ENCODE measurements at regions not wholly inside any gene's neighbourhood (a gene's known extent, or its start where the extent isn't known, plus 50 kb on each side); places are given as distances from the start of the nearest gene placed in this dataset.
A peak's percentile ranks its signal among the peaks of the same experiment; 100 is the strongest.

GRCh38 chr5:68134669-68135313, 80.8 kb upstream of the PIK3R1 start:
- Histone ChIP-seq H3K27ac (peak overlapping the region in 1 of 4 donors; percentile 37), H3K4me1 (peaks cover 0 to 11% (median 2%) of the 10 kb centered on the region in 4 donors), H3K36me3 (no peaks in the 10 kb centered on the region), H3K9me3 (no peaks in the 10 kb centered on the region), H3K27me3 (no peaks in the 10 kb centered on the region), H3K4me3 (no peak overlapping the region)
- intact Hi-C loops (cut with DNase I; ENCODE audit: low total_unique reads) (no loop called here), in situ Hi-C loops (cut with MboI; ENCODE audit: low pct_ligation_motif_present in 1 of 4, low pct_unique_long_range_greater_than_20kb in 1 of 4, low sequenced_read_pairs in 3 of 4) (no loop called here)
- 49 to 50% methylated on average over 4 to 5 of the region's 5 CpGs for WGBS, 2 donors (ENCODE audit: low coverage in 1 of 2)
- TF ChIP-seq CTCF (IDR thresholded peaks at IDR 0.05) = no peak
- no peak for TF ChIP-seq POLR2A (IDR thresholded peaks at IDR 0.05)
- TF ChIP-seq POLR2AphosphoS5 (IDR thresholded peaks at IDR 0.05) = no peak
- no peak for TF ChIP-seq EP300 (IDR thresholded peaks at IDR 0.05; ENCODE audit: low read depth)
- no peak for DNase-seq

GRCh38 chr5:68134033-68134668, 81.4 kb upstream of the PIK3R1 start:
- in situ Hi-C loops (cut with MboI; ENCODE audit: low pct_ligation_motif_present in 1 of 4, low pct_unique_long_range_greater_than_20kb in 1 of 4, low sequenced_read_pairs in 3 of 4) = no loop called here
- WGBS, 2 donors (ENCODE audit: low coverage in 1 of 2) = 52 to 79% methylated on average over 2 to 10 of the region's 10 CpGs

GRCh38 chr5:68130253-68130652, 85.3 kb upstream of the PIK3R1 start:
- Histone ChIP-seq H3K9me3 (no peaks in the 10 kb centered on the region), H3K4me3 (no peak overlapping the region), H3K27me3 (no peaks in the 10 kb centered on the region), H3K27ac (no peak overlapping the region), H3K36me3 (no peaks in the 10 kb centered on the region), H3K4me1 (peaks cover 0 to 9% (median 0%) of the 10 kb centered on the region in 4 donors)
- DNase-seq = no peak
- in situ Hi-C loops (cut with MboI; ENCODE audit: low pct_ligation_motif_present in 1 of 4, low pct_unique_long_range_greater_than_20kb in 1 of 4, low sequenced_read_pairs in 3 of 4) = no loop called here
- TF ChIP-seq POLR2A (IDR thresholded peaks at IDR 0.05) (no peak), EP300 (IDR thresholded peaks at IDR 0.05; ENCODE audit: low read depth) (no peak), POLR2AphosphoS5 (IDR thresholded peaks at IDR 0.05) (no peak), CTCF (IDR thresholded peaks at IDR 0.05) (no peak)
- 90 to 100% methylated on average over 2 of the region's 2 CpGs for WGBS, 2 donors (ENCODE audit: low coverage in 1 of 2)
- intact Hi-C loops (cut with DNase I; ENCODE audit: low total_unique reads) = no loop called here

More at GRCh38 chr5:68134033-68134668, 81.4 kb upstream of the PIK3R1 start:
- Histone ChIP-seq H3K27ac (peak overlapping the region in 1 of 4 donors; percentile 37), H3K27me3 (no peaks in the 10 kb centered on the region), H3K4me3 (no peak overlapping the region), H3K4me1 (peaks cover 0 to 11% (median 2%) of the 10 kb centered on the region in 4 donors), H3K9me3 (no peaks in the 10 kb centered on the region), H3K36me3 (no peaks in the 10 kb centered on the region)
- TF ChIP-seq EP300 (IDR thresholded peaks at IDR 0.05; ENCODE audit: low read depth) (no peak), POLR2A (IDR thresholded peaks at IDR 0.05) (no peak), CTCF (IDR thresholded peaks at IDR 0.05) (no peak), POLR2AphosphoS5 (IDR thresholded peaks at IDR 0.05) (no peak)
- DNase-seq = peak; percentile 45
- intact Hi-C loops (cut with DNase I; ENCODE audit: low total_unique reads) = no loop called here

- TF ChIP-seq CTCF (IDR thresholded peaks at IDR 0.05) (no peak), EP300 (IDR thresholded peaks at IDR 0.05; ENCODE audit: low read depth) (no peak), POLR2A (IDR thresholded peaks at IDR 0.05) (no peak), POLR2AphosphoS5 (IDR thresholded peaks at IDR 0.05) (no peak)
- no peak overlapping the region for H3K4me3 ChIP-seq
- peaks cover 0 to 5% (median 0%) of the 10 kb centered on the region in 4 donors for H3K4me1 ChIP-seq
- intact Hi-C loops (cut with DNase I; ENCODE audit: low total_unique reads) = no loop called here
- H3K36me3 ChIP-seq = no peaks in the 10 kb centered on the region
- DNase-seq = no peak
- no peaks in the 10 kb centered on the region for H3K27me3 ChIP-seq
- no peak overlapping the region for H3K27ac ChIP-seq
- no peaks in the 10 kb centered on the region for H3K9me3 ChIP-seq
- WGBS, 2 donors (ENCODE audit: low coverage in 1 of 2) = 88 to 96% methylated on average over 1 to 4 of the region's 4 CpGs
- in situ Hi-C loops (cut with MboI; ENCODE audit: low pct_ligation_motif_present in 1 of 4, low pct_unique_long_range_greater_than_20kb in 1 of 4, low sequenced_read_pairs in 3 of 4) = no loop called here
Observed at GRCh38 chr5:68129364-68129763, 86.2 kb upstream of the PIK3R1 start.
